OCI-LY1 (cell line): ENCODE measurements at regions not wholly inside any gene's neighbourhood (a gene's known extent, or its start where the extent isn't known, plus 50 kb on each side); places are given as distances from the start of the nearest gene placed in this dataset.

Experiments
- EZH2 ChIP-seq: fragments of 200-600 bp; sonication (generic), shearing (Covaris generic); IDR thresholded peaks from 2 replicates; pipeline ENCODE4 v1.8.0; 2017; ENCODE audit warnings: borderline replicate concordance, mixed run types, mild to moderate bottlenecking, antibody characterized with exemption, low read length, moderate library complexity, mixed read lengths
- TF ChIP-seq, protein P1 (sequence below): fragments of 200-600 bp; sonication (generic), shearing (Covaris generic); IDR thresholded peaks from 2 replicates; pipeline ENCODE4 v1.5.1; 2017; ENCODE audit warnings: mild to moderate bottlenecking, antibody characterized with exemption, low read length, moderate library complexity, mixed read lengths

DNA sequence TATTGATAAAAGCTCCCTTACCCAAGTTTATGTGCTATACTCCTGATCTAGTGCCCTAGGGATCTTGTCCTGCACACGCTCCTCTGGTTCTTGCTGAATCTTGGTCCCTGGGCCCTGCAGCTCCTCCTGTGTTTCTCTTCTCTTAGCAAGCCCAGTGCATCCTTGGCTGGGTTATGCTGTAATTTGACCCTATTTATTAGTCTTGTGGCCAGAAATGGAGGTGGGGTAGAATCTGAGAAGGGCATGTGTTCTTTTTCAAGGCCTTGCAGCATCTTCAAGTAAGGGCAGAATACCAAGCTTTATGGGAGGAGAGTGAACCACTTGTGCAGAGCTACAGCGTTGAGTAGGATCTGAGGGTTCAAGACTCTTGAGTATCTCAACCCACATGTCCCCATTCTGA is 366.8 kb downstream of the FAM170A start:
- TF ChIP-seq, protein P1, sequence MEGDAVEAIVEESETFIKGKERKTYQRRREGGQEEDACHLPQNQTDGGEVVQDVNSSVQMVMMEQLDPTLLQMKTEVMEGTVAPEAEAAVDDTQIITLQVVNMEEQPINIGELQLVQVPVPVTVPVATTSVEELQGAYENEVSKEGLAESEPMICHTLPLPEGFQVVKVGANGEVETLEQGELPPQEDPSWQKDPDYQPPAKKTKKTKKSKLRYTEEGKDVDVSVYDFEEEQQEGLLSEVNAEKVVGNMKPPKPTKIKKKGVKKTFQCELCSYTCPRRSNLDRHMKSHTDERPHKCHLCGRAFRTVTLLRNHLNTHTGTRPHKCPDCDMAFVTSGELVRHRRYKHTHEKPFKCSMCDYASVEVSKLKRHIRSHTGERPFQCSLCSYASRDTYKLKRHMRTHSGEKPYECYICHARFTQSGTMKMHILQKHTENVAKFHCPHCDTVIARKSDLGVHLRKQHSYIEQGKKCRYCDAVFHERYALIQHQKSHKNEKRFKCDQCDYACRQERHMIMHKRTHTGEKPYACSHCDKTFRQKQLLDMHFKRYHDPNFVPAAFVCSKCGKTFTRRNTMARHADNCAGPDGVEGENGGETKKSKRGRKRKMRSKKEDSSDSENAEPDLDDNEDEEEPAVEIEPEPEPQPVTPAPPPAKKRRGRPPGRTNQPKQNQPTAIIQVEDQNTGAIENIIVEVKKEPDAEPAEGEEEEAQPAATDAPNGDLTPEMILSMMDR: no peak
- TF ChIP-seq EZH2: no peak
